Hepatocyte (in vitro differentiated cells): ENCODE measurements at regions not wholly inside any gene's neighbourhood (a gene's known extent, or its start where the extent isn't known, plus 50 kb on each side); places are given as distances from the start of the nearest gene placed in this dataset.
"Not testable (repeated sequence)": the region's sequence is repeated elsewhere in the genome, so short reads cannot be mapped to it uniquely, and the experiment has no call there.

Experiments
- DNase-seq: peaks from one replicate; pipeline ENCODE4 v3.0.0-alpha.2; 2016; ENCODE audit warnings: low spot score
- H2AFZ ChIP-seq: fragments of 200-600 bp; sonication (generic); 2 replicates; pipeline ENCODE4 v1.6.0; 2016; ENCODE audit warnings: antibody characterized with exemption, mild to moderate bottlenecking
- H3K27ac ChIP-seq: fragments of 200-600 bp; sonication (generic); 2 replicates; pipeline ENCODE4 v1.5.1; 2016; ENCODE audit warnings: mild to moderate bottlenecking
- H3K27me3 ChIP-seq: fragments of 200-600 bp; sonication (generic); 2 replicates; pipeline ENCODE4 v1.6.1; 2016
- H3K36me3 ChIP-seq: fragments of 200-600 bp; sonication (generic); replicated peaks from 2 replicates; pipeline ENCODE4 v1.5.1; 2016; ENCODE audit warnings: low read depth; ENCODE audit not compliant: insufficient read depth
- H3K4me1 ChIP-seq: fragments of 200-600 bp; sonication (generic); 2 replicates; pipeline ENCODE4 v1.5.1; 2016; ENCODE audit warnings: mild to moderate bottlenecking, moderate library complexity; ENCODE audit not compliant: insufficient read depth
- H3K4me2 ChIP-seq: fragments of 200-600 bp; sonication (generic); 2 replicates; pipeline ENCODE4 v1.6.0; 2016
- H3K4me3 ChIP-seq: fragments of 200-600 bp; sonication (generic); 2 replicates; pipeline ENCODE4 v1.5.1; 2016; ENCODE audit warnings: mild to moderate bottlenecking
- H3K79me2 ChIP-seq: fragments of 200-600 bp; sonication (generic); 2 replicates; pipeline ENCODE4 v1.6.0; 2017; ENCODE audit warnings: mild to moderate bottlenecking
- H3K9me2 ChIP-seq: fragments of 200-600 bp; sonication (generic); replicated peaks from 2 replicates; pipeline ENCODE4 v1.6.0; 2017; ENCODE audit warnings: mild to moderate bottlenecking; ENCODE audit not compliant: insufficient read depth
- H3K9me3 ChIP-seq: fragments of 200-600 bp; sonication (generic); 2 replicates; pipeline ENCODE4 v1.5.1; 2016; ENCODE audit warnings: low read depth, mild to moderate bottlenecking
- H4K20me1 ChIP-seq: fragments of 200-600 bp; sonication (generic); 2 replicates; pipeline ENCODE4 v1.6.0; 2016; ENCODE audit warnings: mild to moderate bottlenecking; ENCODE audit not compliant: insufficient read depth, poor library complexity, severe bottlenecking
- EZH2 ChIP-seq: fragments of 200-600 bp; sonication (generic); IDR thresholded peaks from 2 replicates; pipeline ENCODE4 v1.6.1; 2016; ENCODE audit warnings: antibody characterized with exemption, mild to moderate bottlenecking, borderline replicate concordance
- EZH2phosphoT487 ChIP-seq: fragments of 200-600 bp; sonication (generic); IDR thresholded peaks from one replicate; pipeline ENCODE4 v1.6.1; 2018; ENCODE audit warnings: antibody characterized with exemption, mild to moderate bottlenecking, low read depth, moderate library complexity; ENCODE audit not compliant: unreplicated experiment, severe bottlenecking
- WGBS: methylation state at CpG from one replicate; pipeline ENCODE4 v1.1.6; 2016; ENCODE audit warnings: low lambda C conversion rate; ENCODE audit errors: missing lambda C conversion rate; 5-methylcytosine and 5-hydroxymethylcytosine counted together
- TF ChIP-seq, protein P1 (sequence below): fragments of 200-600 bp; sonication (generic); IDR thresholded peaks from 2 replicates; pipeline ENCODE4 v1.5.1; 2016; ENCODE audit warnings: antibody characterized with exemption, mild to moderate bottlenecking; ENCODE audit not compliant: poor library complexity

GRCh38 chr11:39570526-39570925 lies 1888.9 kb downstream of the LRRC4C start:
- Histone ChIP-seq H4K20me1 (no peaks in the 10 kb centered on the region), H3K27me3 (no peaks in the 10 kb centered on the region), H3K36me3 (no peaks in the 10 kb centered on the region), H3K27ac (no peak overlapping the region), H3K9me2 (no peaks in the 10 kb centered on the region), H2AFZ (no peak overlapping the region), H3K4me2 (no peak overlapping the region), H3K4me1 (no peaks in the 10 kb centered on the region), H3K4me3 (no peak overlapping the region), H3K79me2 (no peaks in the 10 kb centered on the region), H3K9me3 (no peaks in the 10 kb centered on the region)
- TF ChIP-seq EZH2 (no peak), EZH2phosphoT487 (no peak)
- TF ChIP-seq, protein P1, sequence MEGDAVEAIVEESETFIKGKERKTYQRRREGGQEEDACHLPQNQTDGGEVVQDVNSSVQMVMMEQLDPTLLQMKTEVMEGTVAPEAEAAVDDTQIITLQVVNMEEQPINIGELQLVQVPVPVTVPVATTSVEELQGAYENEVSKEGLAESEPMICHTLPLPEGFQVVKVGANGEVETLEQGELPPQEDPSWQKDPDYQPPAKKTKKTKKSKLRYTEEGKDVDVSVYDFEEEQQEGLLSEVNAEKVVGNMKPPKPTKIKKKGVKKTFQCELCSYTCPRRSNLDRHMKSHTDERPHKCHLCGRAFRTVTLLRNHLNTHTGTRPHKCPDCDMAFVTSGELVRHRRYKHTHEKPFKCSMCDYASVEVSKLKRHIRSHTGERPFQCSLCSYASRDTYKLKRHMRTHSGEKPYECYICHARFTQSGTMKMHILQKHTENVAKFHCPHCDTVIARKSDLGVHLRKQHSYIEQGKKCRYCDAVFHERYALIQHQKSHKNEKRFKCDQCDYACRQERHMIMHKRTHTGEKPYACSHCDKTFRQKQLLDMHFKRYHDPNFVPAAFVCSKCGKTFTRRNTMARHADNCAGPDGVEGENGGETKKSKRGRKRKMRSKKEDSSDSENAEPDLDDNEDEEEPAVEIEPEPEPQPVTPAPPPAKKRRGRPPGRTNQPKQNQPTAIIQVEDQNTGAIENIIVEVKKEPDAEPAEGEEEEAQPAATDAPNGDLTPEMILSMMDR = no peak
- peak; percentile 4 for DNase-seq

DNA sequence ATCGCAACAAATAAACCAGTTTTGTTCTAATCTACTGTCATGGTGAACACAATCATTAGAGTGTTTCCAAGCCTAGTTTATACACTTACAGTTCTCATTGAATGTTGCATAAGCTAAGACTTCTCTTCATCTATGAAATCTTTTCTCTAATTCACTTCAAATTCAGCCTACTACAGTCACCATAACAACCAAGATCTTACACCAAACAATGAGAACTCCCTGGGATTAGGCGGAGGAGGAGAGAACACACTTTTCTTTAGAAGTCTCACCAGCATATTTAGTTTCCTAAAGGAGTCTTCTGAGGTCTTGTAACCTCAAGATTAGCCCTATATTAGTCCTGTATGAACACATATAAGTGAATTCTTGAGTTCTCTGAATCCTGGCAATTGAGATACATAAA lies 1889.7 kb downstream of the LRRC4C start:
- WGBS = 93% methylated on average over 2 of the region's 2 CpGs
- H3K4me2 ChIP-seq = no peak overlapping the region
- H3K4me3 ChIP-seq = no peak overlapping the region

DNA sequence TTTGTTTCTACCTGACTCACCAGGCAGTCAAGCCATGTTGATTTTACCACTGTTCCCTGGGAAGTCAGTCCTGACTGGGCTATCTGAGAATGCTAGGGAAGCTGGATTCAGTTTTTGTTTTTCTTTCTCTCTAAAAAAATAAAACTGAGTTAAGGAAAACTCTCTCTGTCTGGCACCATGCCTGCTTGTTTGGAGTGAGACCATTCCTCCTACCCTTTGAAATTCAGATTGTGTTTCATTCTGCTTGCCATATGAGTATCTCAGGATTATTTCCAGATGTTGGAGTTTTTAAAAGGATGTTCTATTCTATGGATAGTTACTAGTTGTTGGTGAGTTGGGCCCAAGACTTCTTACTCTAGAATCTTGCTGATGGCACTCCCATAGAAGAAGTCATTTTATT lies 1917.0 kb downstream of the LRRC4C start:
- TF ChIP-seq EZH2phosphoT487 (no peak), EZH2 (no peak)
- TF ChIP-seq, protein P1 = no peak
- Histone ChIP-seq H2AFZ (peak overlapping the region; percentile 55), H3K27ac (peak overlapping the region; percentile 79), H3K4me3 (no peak overlapping the region), H3K9me2 (peaks cover 3% of the 10 kb centered on the region), H3K79me2 (no peaks in the 10 kb centered on the region), H3K27me3 (no peaks in the 10 kb centered on the region), H4K20me1 (no peaks in the 10 kb centered on the region), H3K36me3 (no peaks in the 10 kb centered on the region), H3K4me2 (peak overlapping the region; percentile 55), H3K4me1 (peaks cover 4% of the 10 kb centered on the region), H3K9me3 (peaks cover 7% of the 10 kb centered on the region)
- DNase-seq = peak; percentile 18

More for the DNA sequence above, 1889.7 kb downstream of the LRRC4C start:
- Histone ChIP-seq H3K27ac (no peak overlapping the region), H2AFZ (no peak overlapping the region), H3K36me3 (no peaks in the 10 kb centered on the region), H4K20me1 (no peaks in the 10 kb centered on the region), H3K27me3 (no peaks in the 10 kb centered on the region), H3K9me3 (no peaks in the 10 kb centered on the region), H3K9me2 (no peaks in the 10 kb centered on the region), H3K4me1 (no peaks in the 10 kb centered on the region), H3K79me2 (no peaks in the 10 kb centered on the region)
- DNase-seq = no peak
- TF ChIP-seq EZH2 (no peak), EZH2phosphoT487 (no peak)
- TF ChIP-seq, protein P1 = no peak

DNA sequence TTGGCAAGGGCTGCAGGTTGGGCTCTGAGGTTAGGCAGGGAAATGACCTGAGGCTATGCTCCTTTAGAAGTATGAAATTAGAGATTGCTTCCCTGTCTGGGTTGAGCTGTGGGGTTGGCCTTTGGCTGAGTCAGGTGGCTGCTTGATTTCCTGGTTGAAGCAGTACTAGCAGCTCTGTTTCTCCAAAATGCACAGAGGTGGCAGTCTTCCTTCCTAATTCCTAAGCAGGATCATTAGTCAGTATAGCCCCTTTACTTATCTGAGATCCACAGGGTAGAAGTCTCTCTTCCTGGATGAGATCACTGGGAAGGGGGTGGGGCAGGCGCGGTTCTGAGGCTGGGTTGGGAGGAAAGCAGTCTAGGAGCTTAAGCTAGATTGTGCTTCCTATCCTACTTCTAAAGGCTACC lies 1917.5 kb downstream of the LRRC4C start:
- no peaks in the 10 kb centered on the region for H3K27me3 ChIP-seq
- peaks cover 3% of the 10 kb centered on the region for H3K9me2 ChIP-seq
- no peaks in the 10 kb centered on the region for H3K36me3 ChIP-seq
- no peak for TF ChIP-seq EZH2phosphoT487
- TF ChIP-seq, protein P1 = no peak
- WGBS = 54% methylated on average over 2 of the region's 2 CpGs
- H3K27ac ChIP-seq = peak overlapping the region; percentile 79
- peaks cover 4% of the 10 kb centered on the region for H3K4me1 ChIP-seq
- DNase-seq = peak; percentile 36
- no peaks in the 10 kb centered on the region for H4K20me1 ChIP-seq
- no peaks in the 10 kb centered on the region for H3K79me2 ChIP-seq
- no peak overlapping the region for H3K4me3 ChIP-seq
- H3K9me3 ChIP-seq = peaks cover 7% of the 10 kb centered on the region
- H2AFZ ChIP-seq = peak overlapping the region; percentile 55
- H3K4me2 ChIP-seq = peak overlapping the region; percentile 55

GRCh38 chr11:39536323-39536722 lies 1923.1 kb downstream of the LRRC4C start:
- not testable (repeated sequence) for H3K4me3 ChIP-seq, H3K27me3 ChIP-seq, H4K20me1 ChIP-seq, H3K79me2 ChIP-seq, H3K27ac ChIP-seq, H3K36me3 ChIP-seq, H2AFZ ChIP-seq, H3K4me2 ChIP-seq, H3K9me2 ChIP-seq, H3K9me3 ChIP-seq, H3K4me1 ChIP-seq
- DNase-seq = peak; percentile 26
- 72% methylated on average over 8 of the region's 8 CpGs for WGBS
